ENCODE measurements at regions not wholly inside any gene's neighbourhood (a gene's known extent, or its start where the extent isn't known, plus 50 kb on each side); places are given as distances from the start of the nearest gene placed in this dataset.

DNA sequence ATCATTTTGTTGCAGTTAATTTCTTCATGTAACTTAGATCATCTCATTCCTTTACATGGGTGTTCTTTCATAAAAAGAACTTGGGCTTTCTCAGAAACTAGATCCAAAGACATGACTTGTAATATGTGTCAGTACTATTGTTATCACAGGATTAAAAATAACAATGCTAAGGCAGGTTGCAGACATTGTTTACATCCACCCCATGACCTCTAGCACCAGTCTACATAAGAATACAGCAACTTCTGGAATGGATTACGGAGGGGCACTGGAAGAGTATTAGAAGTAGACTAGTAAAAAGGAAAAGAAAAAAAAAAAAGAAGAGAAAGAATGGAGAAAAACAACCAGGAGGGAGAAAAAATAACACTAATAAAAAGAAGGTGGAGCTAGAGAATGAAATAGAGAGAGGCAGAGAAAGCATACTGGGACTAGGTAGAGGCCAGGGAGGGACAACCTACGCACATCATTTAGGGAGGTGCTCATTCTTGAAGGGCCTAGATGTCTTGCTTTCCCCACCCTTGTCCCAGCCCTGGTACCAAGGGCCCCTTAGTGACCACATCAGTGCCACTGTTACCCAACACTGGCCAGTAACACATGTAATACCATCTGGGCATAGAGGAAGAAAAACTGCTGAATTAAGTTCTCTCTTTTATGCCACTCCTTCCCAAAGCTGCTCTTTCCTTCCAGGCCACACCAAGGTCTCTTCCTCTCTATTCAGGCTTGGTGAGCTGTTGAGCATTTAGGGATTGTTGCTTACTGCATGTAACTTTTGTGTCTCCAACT lies 70.6 kb upstream of the KLF7 start:
- no peak for DNase-seq
- TF ChIP-seq POLR2AphosphoS5 (IDR thresholded peaks at IDR 0.05) (no peak), EP300 (IDR thresholded peaks at IDR 0.05) (no peak), POLR2A (IDR thresholded peaks at IDR 0.05) (no peak)
- TF ChIP-seq, protein P1, sequence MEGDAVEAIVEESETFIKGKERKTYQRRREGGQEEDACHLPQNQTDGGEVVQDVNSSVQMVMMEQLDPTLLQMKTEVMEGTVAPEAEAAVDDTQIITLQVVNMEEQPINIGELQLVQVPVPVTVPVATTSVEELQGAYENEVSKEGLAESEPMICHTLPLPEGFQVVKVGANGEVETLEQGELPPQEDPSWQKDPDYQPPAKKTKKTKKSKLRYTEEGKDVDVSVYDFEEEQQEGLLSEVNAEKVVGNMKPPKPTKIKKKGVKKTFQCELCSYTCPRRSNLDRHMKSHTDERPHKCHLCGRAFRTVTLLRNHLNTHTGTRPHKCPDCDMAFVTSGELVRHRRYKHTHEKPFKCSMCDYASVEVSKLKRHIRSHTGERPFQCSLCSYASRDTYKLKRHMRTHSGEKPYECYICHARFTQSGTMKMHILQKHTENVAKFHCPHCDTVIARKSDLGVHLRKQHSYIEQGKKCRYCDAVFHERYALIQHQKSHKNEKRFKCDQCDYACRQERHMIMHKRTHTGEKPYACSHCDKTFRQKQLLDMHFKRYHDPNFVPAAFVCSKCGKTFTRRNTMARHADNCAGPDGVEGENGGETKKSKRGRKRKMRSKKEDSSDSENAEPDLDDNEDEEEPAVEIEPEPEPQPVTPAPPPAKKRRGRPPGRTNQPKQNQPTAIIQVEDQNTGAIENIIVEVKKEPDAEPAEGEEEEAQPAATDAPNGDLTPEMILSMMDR (IDR thresholded peaks at IDR 0.05): no peak
- Histone ChIP-seq H3K36me3 (no peaks in the 10 kb centered on the region), H3K27me3 (no peaks in the 10 kb centered on the region), H3K27ac (peak overlapping the region in 1 of 5 donors; percentile 26), H3K4me3 (no peak overlapping the region), H3K9me3 (no peaks in the 10 kb centered on the region), H3K4me1 (peaks cover 0 to 16% (median 8%) of the 10 kb centered on the region in 4 donors)
- intact Hi-C loops (cut with DNase I; ENCODE audit: low total_unique reads): no loop called here
- 74 to 95% (median 84%) methylated on average over 2 of the region's 2 CpGs for WGBS, 5 donors

- intact Hi-C loops (cut with DNase I; ENCODE audit: low total_unique reads): no loop called here
- H3K36me3 ChIP-seq: no peaks in the 10 kb centered on the region
- peak in 1 of 2 donors; percentile 28 for DNase-seq
Measured at GRCh38 chr2:207238831-207239701, 73.3 kb upstream of the KLF7 start.

DNA sequence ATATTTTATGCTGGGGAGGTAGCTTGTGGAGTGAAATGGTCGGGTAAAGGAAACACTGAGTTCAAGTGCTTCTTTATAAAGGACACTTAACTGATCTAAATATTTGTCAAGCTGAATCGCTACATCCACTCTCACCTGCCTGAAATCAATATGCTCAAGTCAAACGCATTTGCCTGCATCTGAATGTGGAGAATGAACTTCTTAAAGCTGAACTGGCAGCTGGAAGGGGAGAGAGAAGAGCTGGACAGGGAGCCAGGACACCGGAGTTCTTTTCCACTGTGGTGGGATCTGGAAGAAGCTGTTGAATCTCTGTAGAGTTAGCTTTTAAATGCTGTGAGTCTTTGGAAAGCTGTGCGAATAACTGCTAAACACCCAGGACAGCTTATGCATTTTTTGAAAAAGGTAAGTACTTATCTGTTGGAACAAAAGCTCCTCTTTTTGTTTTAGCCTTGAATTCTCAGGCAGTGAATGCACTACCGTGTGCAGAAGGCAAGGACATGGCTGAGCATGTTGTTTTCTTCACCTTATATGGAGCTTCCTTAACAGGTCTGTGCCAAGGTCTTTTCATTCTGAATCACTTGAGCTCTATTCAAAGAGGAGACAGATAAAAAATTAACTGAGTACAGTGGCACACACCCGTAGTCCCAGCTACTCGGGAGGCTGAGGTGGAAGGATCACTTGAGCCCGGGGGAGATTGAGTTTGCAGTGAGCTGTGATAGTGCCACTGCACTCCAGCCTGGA lies 74.2 kb upstream of the KLF7 start:
- TF ChIP-seq, protein P1 (IDR thresholded peaks at IDR 0.05): no peak
- no peak for TF ChIP-seq POLR2AphosphoS5 (IDR thresholded peaks at IDR 0.05)
- no peak for TF ChIP-seq POLR2A (IDR thresholded peaks at IDR 0.05)
- no peak for TF ChIP-seq EP300 (IDR thresholded peaks at IDR 0.05)
- intact Hi-C loops (cut with DNase I; ENCODE audit: low total_unique reads): no loop called here
- DNase-seq: no peak
- Histone ChIP-seq H3K4me1 (peaks cover 0 to 16% (median 8%) of the 10 kb centered on the region in 4 donors), H3K4me3 (no peak overlapping the region), H3K9me3 (no peaks in the 10 kb centered on the region), H3K36me3 (no peaks in the 10 kb centered on the region), H3K27me3 (no peaks in the 10 kb centered on the region), H3K27ac (peak overlapping the region in 4 of 5 donors; percentile 31 to 67 (median 62))
- 50 to 59% (median 53%) methylated on average over 9 of the region's 9 CpGs for WGBS, 5 donors

More at GRCh38 chr2:207238831-207239701, 73.3 kb upstream of the KLF7 start:
- no peaks in the 10 kb centered on the region for H3K9me3 ChIP-seq
- peak overlapping the region in 4 of 5 donors; percentile 31 to 67 (median 62) for H3K27ac ChIP-seq
- 43 to 75% (median 69%) methylated on average over 7 of the region's 7 CpGs for WGBS, 5 donors
- H3K27me3 ChIP-seq: no peaks in the 10 kb centered on the region
- TF ChIP-seq POLR2AphosphoS5 (IDR thresholded peaks at IDR 0.05) (peak in 1 of 3 donors; percentile 62), POLR2A (IDR thresholded peaks at IDR 0.05) (no peak)
- peaks cover 0 to 16% (median 8%) of the 10 kb centered on the region in 4 donors for H3K4me1 ChIP-seq
- H3K4me3 ChIP-seq: no peak overlapping the region

DNA sequence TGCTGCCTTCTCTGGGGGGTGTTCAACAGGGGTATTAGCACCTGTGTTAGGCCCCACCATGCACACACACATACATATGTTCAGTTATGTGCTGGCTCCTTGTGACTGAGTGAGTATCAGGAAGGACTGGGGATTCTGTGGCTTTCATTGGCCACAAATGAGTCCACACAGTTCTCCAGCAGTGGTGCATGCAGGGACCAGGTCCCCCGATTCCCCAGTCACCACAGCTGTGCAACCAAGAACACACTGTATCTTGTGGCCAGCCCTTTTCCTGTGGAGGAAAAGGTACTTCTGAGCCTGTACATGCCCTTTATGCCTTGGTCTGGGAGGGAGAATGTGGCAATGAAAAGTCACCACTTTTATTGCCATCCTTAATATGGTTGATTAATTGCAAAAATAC lies 74.9 kb upstream of the KLF7 start:
- Histone ChIP-seq H3K27me3 (no peaks in the 10 kb centered on the region), H3K27ac (no peak overlapping the region), H3K4me1 (peaks cover 0 to 16% (median 8%) of the 10 kb centered on the region in 4 donors), H3K4me3 (no peak overlapping the region), H3K36me3 (no peaks in the 10 kb centered on the region), H3K9me3 (no peaks in the 10 kb centered on the region)
- TF ChIP-seq POLR2A (IDR thresholded peaks at IDR 0.05): no peak
- DNase-seq: no peak
- 68 to 83% (median 73%) methylated on average over 1 of the region's 1 CpG for WGBS, 5 donors
- intact Hi-C loops (cut with DNase I; ENCODE audit: low total_unique reads): no loop called here

DNA sequence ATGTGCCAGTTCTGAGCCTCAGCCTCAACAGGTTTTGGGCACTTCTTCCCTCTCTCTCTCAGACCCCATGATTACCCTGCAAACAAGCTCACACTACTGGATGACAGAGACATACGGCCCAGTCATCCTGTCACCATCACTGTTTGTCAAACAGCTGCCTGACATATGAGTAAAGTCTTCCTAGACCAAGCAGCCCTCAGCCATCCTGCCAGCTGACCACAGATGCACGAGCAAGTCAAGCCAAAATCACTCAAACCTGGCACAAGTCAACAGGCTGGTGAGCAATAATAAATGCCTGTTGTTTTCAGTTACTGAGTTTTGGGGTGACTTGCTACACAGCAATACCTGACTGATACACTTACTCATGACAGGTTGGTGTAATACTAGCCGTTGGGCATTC lies 75.5 kb upstream of the KLF7 start:
- Histone ChIP-seq H3K27me3 (no peaks in the 10 kb centered on the region), H3K27ac (no peak overlapping the region), H3K4me1 (peaks cover 0 to 16% (median 8%) of the 10 kb centered on the region in 4 donors), H3K4me3 (no peak overlapping the region), H3K9me3 (no peaks in the 10 kb centered on the region), H3K36me3 (no peaks in the 10 kb centered on the region)
- intact Hi-C loops (cut with DNase I; ENCODE audit: low total_unique reads): no loop called here
- TF ChIP-seq, protein P1 (IDR thresholded peaks at IDR 0.05): no peak
- TF ChIP-seq EP300 (IDR thresholded peaks at IDR 0.05): no peak
- TF ChIP-seq POLR2AphosphoS5 (IDR thresholded peaks at IDR 0.05): no peak
- TF ChIP-seq POLR2A (IDR thresholded peaks at IDR 0.05): no peak
- 60 to 75% (median 69%) methylated on average over 3 of the region's 3 CpGs for WGBS, 5 donors
- DNase-seq: no peak

Data from stomach (tissue), 8 donors.